Activated naive CD4-positive, alpha-beta T cell treated with anti-CD3 and anti-CD28 coated beads, Interleukin-2, amount 10 ng/mL, durations not matched to agents 7 days and 5 days (primary cell): ENCODE measurements at regions not wholly inside any gene's neighbourhood (a gene's known extent, or its start where the extent isn't known, plus 50 kb on each side); places are given as distances from the start of the nearest gene placed in this dataset.
"Not testable (repeated sequence)": the region's sequence is repeated elsewhere in the genome, so short reads cannot be mapped to it uniquely, and the experiment has no call there.

Experiments used
- CTCF ChIA-PET: fragments of 350-600 bp; sonication (Branson Sonifier 250); formaldehyde crosslinking; loops from one replicate; lab custom pipeline; 2021; ENCODE audit warnings: antibody characterized with exemption; lab: Charles Lee
- DNase-seq: peaks from one replicate; pipeline ENCODE4 v3.0.0-alpha.2; 2020
- H3K27ac Mint-ChIP-seq: one replicate; pipeline ENCODE4 v1.8.0; 2021; ENCODE audit warnings: mild to moderate bottlenecking, moderate library complexity, mixed read lengths
- H3K27me3 Mint-ChIP-seq: one replicate; pipeline ENCODE4 v1.8.0; 2021; ENCODE audit warnings: mild to moderate bottlenecking, mixed read lengths
- H3K36me3 Mint-ChIP-seq: one replicate; pipeline ENCODE4 v1.8.0; 2021; ENCODE audit warnings: mixed read lengths
- H3K4me1 Mint-ChIP-seq: one replicate; pipeline ENCODE4 v1.8.0; 2021; ENCODE audit warnings: mixed read lengths
- H3K4me3 Mint-ChIP-seq: one replicate; pipeline ENCODE4 v1.8.0; 2021; ENCODE audit warnings: mild to moderate bottlenecking, moderate library complexity, mixed read lengths
- H3K9me3 Mint-ChIP-seq: one replicate; pipeline ENCODE4 v1.8.0; 2021; ENCODE audit warnings: mixed read lengths

DNA sequence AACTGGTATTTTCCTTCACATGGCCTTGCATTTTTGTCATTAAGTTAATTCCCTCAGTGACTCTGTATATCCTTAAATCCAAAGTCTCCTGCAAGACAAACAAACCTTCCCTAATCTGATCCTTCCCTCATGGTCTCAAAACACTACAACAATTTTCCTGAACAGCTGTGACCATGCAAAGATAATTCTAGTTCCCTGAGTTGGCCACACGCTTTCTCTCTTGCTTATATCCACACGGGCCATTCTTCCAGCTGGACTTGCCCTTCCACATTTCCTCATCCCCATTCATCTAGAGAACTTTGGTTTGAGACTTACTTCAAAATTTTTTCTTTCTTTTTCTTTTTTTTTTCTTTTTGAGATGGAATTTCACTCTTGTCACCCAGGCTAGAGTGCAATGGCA, 1590.7 kb downstream of the STIM2 start:
- H3K36me3 Mint-ChIP-seq = no peaks in the 10 kb centered on the region
- DNase-seq = no peak
- H3K27me3 Mint-ChIP-seq = no peaks in the 10 kb centered on the region
- H3K9me3 Mint-ChIP-seq = peaks cover 9% of the 10 kb centered on the region
- CTCF ChIA-PET = no interaction called here
- no peak overlapping the region for H3K27ac Mint-ChIP-seq
- no peak overlapping the region for H3K4me3 Mint-ChIP-seq
- H3K4me1 Mint-ChIP-seq = no peaks in the 10 kb centered on the region

DNA sequence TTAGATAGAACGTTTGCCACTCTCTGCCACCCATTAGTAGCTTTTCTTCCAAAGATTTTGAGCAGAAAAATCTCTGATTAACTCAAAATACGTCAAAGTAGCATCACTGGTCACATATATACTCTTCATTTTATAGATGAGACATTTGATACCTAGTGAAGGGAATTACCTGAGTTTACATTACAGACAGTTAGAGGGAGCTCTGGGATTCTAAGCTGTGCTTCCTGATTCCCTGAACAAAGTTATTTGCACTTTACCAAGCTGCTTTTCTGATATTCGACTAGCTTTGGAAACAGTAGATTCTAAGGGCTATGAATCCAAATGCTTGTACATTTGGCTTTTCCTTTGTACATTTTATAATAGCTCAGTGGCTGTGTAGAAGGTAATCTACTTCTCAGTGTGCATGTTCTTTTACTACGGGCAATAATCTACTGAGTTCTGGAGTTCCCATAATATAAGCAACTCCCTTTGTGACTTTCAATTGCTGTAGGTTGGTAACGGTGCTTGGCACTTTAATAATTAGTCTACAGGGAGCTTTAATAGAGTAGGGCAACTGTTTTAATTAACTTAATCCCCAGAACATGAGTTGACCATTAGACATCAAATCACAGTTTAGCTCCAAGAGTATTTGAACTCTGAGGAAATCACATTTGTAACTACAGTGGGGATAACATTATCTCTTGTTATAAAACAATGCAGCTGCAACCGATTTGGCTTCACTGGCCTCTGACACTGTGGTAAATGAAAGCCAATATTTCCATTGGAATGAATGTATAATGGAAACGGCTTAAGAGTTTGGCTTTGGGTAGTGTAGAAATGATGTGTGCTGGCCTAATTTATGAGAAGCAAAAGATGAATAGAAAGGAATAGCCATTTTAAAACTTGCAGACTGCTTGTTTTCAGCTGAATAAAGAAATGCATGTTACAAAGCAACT, 1602.4 kb downstream of the STIM2 start:
- Mint-ChIP-seq H3K4me1 (no peaks in the 10 kb centered on the region), H3K27ac (no peak overlapping the region), H3K36me3 (no peaks in the 10 kb centered on the region), H3K4me3 (no peak overlapping the region), H3K9me3 (peaks cover 2% of the 10 kb centered on the region), H3K27me3 (no peaks in the 10 kb centered on the region)
- CTCF ChIA-PET = no interaction called here
- no peak for DNase-seq

DNA sequence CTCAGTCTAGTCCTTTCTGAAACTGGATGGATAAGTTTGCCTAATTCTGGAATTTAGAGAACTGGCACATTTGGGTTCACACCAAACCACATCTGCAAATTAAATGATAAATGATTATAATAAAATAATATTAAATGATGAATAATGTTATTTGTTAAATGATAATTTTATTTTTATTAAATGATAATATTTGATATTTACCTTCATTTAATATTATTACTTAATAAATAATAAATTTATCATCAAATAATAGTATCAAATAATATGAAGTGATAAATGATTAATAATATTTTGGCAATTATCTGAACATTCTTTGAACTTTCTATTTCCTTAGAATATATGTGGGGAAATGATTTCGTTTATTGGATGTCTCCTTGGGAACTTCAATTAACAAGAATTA, 1604.2 kb downstream of the STIM2 start:
- no peak overlapping the region for H3K27ac Mint-ChIP-seq
- H3K4me3 Mint-ChIP-seq = no peak overlapping the region
- no peak for DNase-seq
- H3K9me3 Mint-ChIP-seq = peaks cover 5% of the 10 kb centered on the region
- H3K27me3 Mint-ChIP-seq = no peaks in the 10 kb centered on the region
- H3K4me1 Mint-ChIP-seq = no peaks in the 10 kb centered on the region
- CTCF ChIA-PET = no interaction called here
- no peaks in the 10 kb centered on the region for H3K36me3 Mint-ChIP-seq

DNA sequence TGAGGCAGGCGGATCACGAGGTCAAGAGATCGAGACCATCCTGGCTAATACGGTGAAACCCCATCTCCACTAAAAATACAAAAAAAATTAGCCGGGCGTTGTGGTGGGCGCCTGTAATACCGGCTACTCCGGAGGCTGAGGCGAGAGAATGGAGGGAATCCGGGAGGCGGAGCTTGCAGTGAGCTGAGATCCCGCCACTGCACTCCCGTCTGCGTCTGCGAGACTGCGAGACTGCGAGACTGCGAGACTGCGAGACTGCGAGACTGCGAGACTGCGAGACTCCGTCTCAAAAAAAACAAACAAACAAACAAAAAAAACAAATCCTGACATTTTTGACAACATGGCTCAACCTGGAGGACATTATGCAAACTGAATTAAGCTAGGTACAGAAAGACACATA, 1606.2 kb downstream of the STIM2 start:
- H3K27me3 Mint-ChIP-seq, H3K4me1 Mint-ChIP-seq, CTCF ChIA-PET, H3K9me3 Mint-ChIP-seq, H3K4me3 Mint-ChIP-seq, H3K36me3 Mint-ChIP-seq, DNase-seq, H3K27ac Mint-ChIP-seq: not testable (repeated sequence)

DNA sequence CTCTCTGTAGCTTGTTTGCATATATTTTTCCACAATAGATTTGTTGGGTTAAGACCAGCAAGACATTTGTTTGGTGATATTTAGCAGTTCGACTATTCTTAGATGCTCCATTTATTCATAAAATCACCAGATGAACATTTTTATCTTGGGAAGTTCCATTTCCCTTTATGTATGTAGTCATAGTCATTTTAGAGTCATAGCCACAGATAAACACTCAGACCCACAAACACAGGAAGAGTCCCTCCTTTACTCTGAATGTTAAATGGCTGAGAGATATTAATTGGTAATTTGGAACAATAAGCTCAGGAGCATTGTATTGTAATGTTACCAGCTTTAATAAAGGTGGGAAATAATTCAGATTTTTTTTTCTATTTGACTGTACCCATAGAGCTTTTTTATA, 1608.7 kb downstream of the STIM2 start:
- no peak overlapping the region for H3K27ac Mint-ChIP-seq
- no peak for DNase-seq
- no peaks in the 10 kb centered on the region for H3K4me1 Mint-ChIP-seq
- CTCF ChIA-PET = no interaction called here
- H3K27me3 Mint-ChIP-seq = no peaks in the 10 kb centered on the region
- H3K4me3 Mint-ChIP-seq = no peak overlapping the region
- H3K36me3 Mint-ChIP-seq = no peaks in the 10 kb centered on the region
- H3K9me3 Mint-ChIP-seq = peaks cover 8% of the 10 kb centered on the region

DNA sequence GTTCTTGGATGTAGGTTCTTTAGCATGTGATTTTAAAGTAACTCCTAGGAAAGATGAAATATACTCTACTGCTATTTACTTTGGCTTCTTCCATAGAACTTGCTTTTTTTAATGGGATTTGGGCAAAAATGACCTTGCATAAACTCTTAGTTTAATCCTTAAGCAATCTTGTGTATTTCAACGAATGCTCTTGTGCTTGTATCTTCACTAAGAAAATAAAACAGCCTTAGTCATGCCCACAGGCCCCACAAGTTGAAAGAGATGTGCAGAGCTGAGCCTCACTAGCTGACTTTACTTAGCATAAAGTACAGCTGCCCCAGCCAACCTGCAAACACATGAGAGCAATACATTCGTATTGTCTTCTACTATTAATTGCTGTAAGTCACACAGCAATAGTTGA, 1609.2 kb downstream of the STIM2 start:
- Mint-ChIP-seq H3K4me3 (no peak overlapping the region), H3K4me1 (no peaks in the 10 kb centered on the region), H3K36me3 (no peaks in the 10 kb centered on the region), H3K9me3 (peaks cover 8% of the 10 kb centered on the region), H3K27ac (no peak overlapping the region), H3K27me3 (no peaks in the 10 kb centered on the region)
- no peak for DNase-seq
- CTCF ChIA-PET = no interaction called here

DNA sequence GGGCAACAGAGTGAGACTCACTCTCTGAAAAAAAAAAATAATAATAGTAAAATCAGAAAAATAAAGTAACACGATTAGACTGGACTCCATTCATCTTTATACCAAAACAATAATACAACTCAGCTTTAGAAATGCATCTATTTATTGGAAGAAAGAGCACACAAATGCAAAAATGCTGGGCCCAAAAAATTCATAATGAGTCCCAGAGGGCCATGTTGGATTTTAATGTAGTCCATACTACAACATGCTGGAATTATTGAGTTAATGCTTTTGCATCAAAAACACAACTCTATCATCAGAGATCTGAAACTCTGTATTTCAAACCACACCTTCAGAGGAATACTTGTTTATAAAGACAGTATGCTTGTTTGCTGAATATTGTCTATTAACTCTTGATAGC, 1614.7 kb downstream of the STIM2 start:
- no peaks in the 10 kb centered on the region for H3K27me3 Mint-ChIP-seq
- H3K9me3 Mint-ChIP-seq = peaks cover 6% of the 10 kb centered on the region
- no peaks in the 10 kb centered on the region for H3K4me1 Mint-ChIP-seq
- no peak overlapping the region for H3K27ac Mint-ChIP-seq
- CTCF ChIA-PET = no interaction called here
- H3K36me3 Mint-ChIP-seq = no peaks in the 10 kb centered on the region
- H3K4me3 Mint-ChIP-seq = no peak overlapping the region
- DNase-seq = no peak

DNA sequence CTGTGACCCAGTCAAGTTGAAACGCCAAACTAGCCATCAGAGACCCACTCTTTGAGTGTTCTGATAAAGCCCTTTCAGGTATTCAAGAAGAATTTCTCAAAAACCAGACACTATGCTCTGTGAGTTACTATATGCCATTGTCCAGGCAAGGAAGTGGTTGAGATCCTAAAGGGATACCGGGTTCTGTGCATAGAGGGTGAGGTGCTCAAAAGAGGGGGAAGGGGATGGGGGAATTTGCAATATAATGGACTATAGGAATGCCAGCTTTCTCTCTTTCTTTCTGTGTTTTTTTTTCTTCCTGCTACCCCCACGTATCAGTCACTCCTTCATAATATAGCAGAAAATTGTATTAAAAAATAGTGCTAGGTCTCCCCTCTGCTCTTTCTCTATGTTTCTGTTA, 1619.0 kb downstream of the STIM2 start:
- no peak overlapping the region for H3K4me3 Mint-ChIP-seq
- no peaks in the 10 kb centered on the region for H3K4me1 Mint-ChIP-seq
- H3K36me3 Mint-ChIP-seq = no peaks in the 10 kb centered on the region
- no peaks in the 10 kb centered on the region for H3K27me3 Mint-ChIP-seq
- DNase-seq = no peak
- peaks cover 3% of the 10 kb centered on the region for H3K9me3 Mint-ChIP-seq
- no peak overlapping the region for H3K27ac Mint-ChIP-seq
- CTCF ChIA-PET = no interaction called here

DNA sequence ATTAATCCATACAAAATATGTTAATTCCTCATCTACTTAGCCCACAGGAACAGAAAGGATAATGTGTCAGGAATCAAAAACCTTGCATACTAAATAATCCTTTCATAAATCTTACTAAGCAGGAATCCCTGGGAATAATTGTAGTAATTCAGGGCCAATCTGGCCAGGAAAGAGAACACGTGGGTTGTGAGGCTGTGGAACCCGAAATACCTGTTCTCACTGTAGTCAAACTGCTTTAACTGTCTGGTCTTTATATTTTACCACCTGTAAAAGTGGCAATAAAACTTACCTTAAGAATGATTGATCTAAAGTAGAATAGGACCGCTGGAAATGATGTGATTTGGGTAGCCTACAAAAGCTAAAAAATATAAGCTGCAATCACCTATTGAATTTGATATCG, 1620.9 kb downstream of the STIM2 start:
- H3K4me3 Mint-ChIP-seq = no peak overlapping the region
- no peaks in the 10 kb centered on the region for H3K36me3 Mint-ChIP-seq
- H3K9me3 Mint-ChIP-seq = peaks cover 3% of the 10 kb centered on the region
- no peaks in the 10 kb centered on the region for H3K4me1 Mint-ChIP-seq
- H3K27me3 Mint-ChIP-seq = no peaks in the 10 kb centered on the region
- CTCF ChIA-PET = no interaction called here
- no peak for DNase-seq
- H3K27ac Mint-ChIP-seq = no peak overlapping the region

DNA sequence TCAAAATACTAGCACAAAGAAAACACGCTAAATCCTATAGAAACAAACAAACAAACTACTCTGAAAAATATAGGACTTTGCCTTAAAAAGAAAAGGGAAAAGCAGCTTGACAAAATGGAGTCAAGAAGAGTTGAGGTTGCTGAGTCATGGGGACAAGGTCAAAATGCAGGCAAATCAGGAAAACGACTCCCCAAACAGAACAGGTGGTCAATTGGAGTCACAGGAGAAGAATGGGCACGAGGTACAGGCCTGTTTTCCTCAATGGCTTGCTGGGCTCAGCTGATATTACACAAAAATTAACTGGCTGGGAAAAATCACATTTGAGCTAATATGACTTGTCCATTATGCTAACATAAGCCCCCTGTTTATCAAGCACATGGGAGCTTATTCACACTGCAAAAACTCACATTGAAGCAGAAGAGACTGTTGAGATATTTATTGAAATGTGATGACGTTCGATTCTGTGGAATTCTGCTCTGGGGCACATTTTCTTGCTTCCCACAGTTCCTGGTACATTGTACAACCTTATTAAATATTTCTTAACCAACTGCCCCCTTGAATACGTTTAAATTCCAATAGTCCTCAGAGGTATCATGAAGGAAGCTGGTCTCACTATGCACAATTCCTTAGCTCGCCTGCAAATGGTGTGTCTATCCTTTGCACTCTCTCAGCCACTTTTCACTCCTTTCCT, 1622.1 kb downstream of the STIM2 start:
- H3K27me3 Mint-ChIP-seq = no peaks in the 10 kb centered on the region
- H3K4me1 Mint-ChIP-seq = no peaks in the 10 kb centered on the region
- no peak for DNase-seq
- peaks cover 3% of the 10 kb centered on the region for H3K9me3 Mint-ChIP-seq
- no peak overlapping the region for H3K4me3 Mint-ChIP-seq
- H3K27ac Mint-ChIP-seq = no peak overlapping the region
- CTCF ChIA-PET = no interaction called here
- no peaks in the 10 kb centered on the region for H3K36me3 Mint-ChIP-seq

DNA sequence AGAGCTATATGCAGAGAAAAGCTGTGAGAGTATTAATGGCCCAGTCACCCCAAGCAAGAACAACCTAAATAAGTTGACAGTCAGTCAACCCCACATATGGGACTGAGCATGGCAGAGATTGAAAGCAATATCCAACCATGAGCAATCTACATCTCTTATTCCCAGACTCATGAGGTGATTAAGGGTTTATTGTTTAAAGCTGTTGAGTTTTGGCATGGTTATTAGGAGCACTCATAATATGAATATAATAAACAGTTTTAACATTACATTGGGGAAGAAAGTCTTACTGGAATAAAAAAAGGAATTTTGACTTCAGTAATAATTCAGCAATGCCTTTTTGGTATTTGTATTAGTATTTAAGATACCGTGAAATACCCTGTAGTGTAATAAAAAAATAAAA, 1627.4 kb downstream of the STIM2 start:
- H3K4me1 Mint-ChIP-seq = no peaks in the 10 kb centered on the region
- CTCF ChIA-PET = no interaction called here
- H3K27ac Mint-ChIP-seq = no peak overlapping the region
- H3K4me3 Mint-ChIP-seq = no peak overlapping the region
- no peak for DNase-seq
- H3K9me3 Mint-ChIP-seq = no peaks in the 10 kb centered on the region
- no peaks in the 10 kb centered on the region for H3K36me3 Mint-ChIP-seq
- H3K27me3 Mint-ChIP-seq = no peaks in the 10 kb centered on the region

DNA sequence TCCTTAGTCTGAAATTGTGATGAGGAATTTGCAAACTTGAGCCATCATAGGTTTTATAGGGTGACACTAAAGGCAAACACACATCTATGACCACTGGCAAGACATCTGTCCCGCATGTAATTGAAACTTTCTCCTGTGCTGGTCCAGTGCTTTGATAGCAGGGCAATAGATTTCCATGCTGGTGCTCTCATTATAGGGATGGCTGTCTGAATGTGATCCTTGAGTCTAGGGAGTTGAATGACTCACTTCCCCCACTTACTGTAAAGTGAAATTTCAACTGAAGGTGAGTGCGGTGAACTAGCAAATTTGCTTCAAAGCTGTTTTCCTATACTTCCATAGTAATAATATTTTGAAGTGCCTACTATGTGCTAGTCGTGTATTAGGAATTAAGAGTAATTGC, 1630.0 kb downstream of the STIM2 start:
- CTCF ChIA-PET = no interaction called here
- H3K4me1 Mint-ChIP-seq = no peaks in the 10 kb centered on the region
- peak overlapping the region; percentile 61 for H3K27ac Mint-ChIP-seq
- no peaks in the 10 kb centered on the region for H3K27me3 Mint-ChIP-seq
- no peak for DNase-seq
- no peaks in the 10 kb centered on the region for H3K9me3 Mint-ChIP-seq
- H3K36me3 Mint-ChIP-seq = no peaks in the 10 kb centered on the region
- H3K4me3 Mint-ChIP-seq = no peak overlapping the region

DNA sequence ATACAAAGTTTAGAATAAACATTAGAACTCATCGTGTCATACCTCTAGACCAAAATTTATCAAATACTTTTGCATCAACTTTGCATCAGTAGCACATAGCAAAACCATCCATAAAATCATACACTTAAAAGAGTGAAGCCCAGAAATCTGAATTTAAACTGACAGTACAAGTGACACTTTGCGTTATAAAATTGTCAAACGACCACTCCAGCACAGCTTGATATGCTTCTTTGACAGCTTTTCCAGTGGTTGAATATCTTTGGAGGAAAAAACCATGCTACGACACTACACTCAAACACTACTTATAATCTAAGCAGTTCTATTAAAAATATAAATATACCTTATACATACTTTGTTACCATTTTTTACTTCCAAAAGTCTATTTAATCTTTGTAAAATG, 1644.4 kb downstream of the STIM2 start:
- CTCF ChIA-PET = no interaction called here
- no peaks in the 10 kb centered on the region for H3K27me3 Mint-ChIP-seq
- H3K4me3 Mint-ChIP-seq = no peak overlapping the region
- peaks cover 1% of the 10 kb centered on the region for H3K9me3 Mint-ChIP-seq
- no peak for DNase-seq
- no peaks in the 10 kb centered on the region for H3K36me3 Mint-ChIP-seq
- no peaks in the 10 kb centered on the region for H3K4me1 Mint-ChIP-seq
- H3K27ac Mint-ChIP-seq = no peak overlapping the region

DNA sequence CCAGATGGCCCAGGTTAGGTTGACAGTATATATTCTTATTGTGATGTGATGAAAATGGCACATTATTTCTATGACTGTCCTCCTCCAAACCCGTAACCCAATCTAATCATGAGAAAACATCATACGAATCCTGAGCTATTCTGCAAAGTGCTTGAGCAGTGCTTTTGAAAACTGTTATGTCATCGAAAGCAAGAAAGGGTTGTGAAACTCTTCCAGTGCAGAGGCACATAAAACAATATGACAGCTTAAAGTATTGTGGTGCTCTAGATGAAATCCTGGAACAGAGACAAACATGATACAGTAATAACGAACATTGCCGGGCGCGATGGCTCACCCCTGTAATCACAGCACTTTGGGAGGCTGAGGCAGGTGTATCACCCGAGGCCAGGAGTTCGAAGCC, 1648.0 kb downstream of the STIM2 start:
- Mint-ChIP-seq H3K36me3 (no peaks in the 10 kb centered on the region), H3K9me3 (peaks cover 1% of the 10 kb centered on the region), H3K4me1 (no peaks in the 10 kb centered on the region), H3K27me3 (no peaks in the 10 kb centered on the region), H3K4me3 (no peak overlapping the region), H3K27ac (no peak overlapping the region)
- no peak for DNase-seq
- CTCF ChIA-PET = no interaction called here

DNA sequence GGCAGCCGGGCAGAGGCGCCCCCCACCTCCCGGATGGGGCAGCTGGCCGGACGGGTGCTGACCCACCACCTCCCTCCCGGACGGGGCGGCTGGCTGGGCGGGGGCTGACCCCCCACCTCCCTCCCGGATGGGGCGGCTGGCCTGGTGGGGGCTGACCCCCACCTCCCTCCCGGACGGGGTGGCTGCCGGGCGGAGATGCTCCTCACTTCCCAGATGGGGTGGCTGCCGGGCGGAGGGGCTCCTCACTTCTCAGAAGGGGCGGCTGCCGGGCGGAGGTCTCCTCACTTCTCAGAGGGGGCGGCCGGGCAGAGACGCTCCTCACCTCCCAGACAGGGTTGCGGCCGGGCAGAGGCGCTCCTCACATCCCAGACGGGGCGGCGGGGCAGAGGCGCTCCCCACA, 1654.1 kb downstream of the STIM2 start:
- H3K4me1 Mint-ChIP-seq, H3K36me3 Mint-ChIP-seq, CTCF ChIA-PET, H3K4me3 Mint-ChIP-seq, H3K27me3 Mint-ChIP-seq, H3K27ac Mint-ChIP-seq, DNase-seq, H3K9me3 Mint-ChIP-seq: not testable (repeated sequence)
